NCI-H510A treated with DMSO at 0.1 percent for 48 hours (cell line): ENCODE measurements at regions not wholly inside any gene's neighbourhood (a gene's known extent, or its start where the extent isn't known, plus 50 kb on each side); places are given as distances from the start of the nearest gene placed in this dataset.
"Not testable (repeated sequence)": the region's sequence is repeated elsewhere in the genome, so short reads cannot be mapped to it uniquely, and the experiment has no call there.

ENCODE experiments used
- DNase-seq: peaks from one replicate; lab custom pipeline; 2025; lab: John Stamatoyannopoulos, UW

- no peak for DNase-seq
Observed at GRCh38 chr5:157942595-157942994, 83.7 kb upstream of the CLINT1 start.

DNA sequence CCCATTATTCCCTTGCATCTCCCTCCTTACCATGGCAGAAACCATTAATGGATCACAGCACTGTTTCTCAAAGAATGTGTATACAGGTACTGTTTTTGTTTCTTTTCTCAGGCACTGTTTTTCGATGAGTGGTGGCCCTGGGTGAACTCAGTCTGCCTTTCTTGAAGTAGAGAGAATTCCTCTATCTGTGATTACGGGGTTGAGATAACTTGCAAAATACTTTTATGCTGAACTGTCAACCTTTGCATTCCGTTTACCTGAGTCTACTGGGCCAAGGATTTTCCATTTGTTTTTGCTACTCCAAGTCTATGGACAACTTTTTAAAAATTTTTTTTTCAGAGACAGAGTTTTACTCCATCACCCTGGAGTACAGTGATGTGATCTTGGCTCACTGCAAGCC is 82.7 kb upstream of the CLINT1 start:
- DNase-seq: no peak

DNA sequence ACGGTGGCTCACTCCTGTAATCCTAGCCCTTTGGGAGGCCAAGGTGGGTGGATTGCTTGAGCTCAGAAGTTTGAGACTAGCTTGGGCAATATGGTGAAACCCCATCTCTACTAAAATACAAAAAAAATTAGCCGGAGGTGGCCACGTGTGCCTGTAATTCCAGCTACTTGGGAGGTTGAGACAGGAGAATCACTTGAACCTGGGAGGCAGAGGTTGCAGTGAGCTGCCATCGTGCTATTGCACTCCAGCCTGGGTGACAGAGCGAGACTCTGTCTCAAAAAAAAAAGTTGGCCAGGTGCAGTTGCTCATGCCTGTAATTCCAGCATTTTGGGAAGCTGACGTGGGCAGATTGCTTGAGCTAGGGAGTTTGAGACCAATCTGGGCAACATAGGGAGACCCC is 79.2 kb upstream of the CLINT1 start:
- not testable (repeated sequence) for DNase-seq

GRCh38 chr5:157936776-157937501 is 78.0 kb upstream of the CLINT1 start:
- not testable (repeated sequence) for DNase-seq

DNA sequence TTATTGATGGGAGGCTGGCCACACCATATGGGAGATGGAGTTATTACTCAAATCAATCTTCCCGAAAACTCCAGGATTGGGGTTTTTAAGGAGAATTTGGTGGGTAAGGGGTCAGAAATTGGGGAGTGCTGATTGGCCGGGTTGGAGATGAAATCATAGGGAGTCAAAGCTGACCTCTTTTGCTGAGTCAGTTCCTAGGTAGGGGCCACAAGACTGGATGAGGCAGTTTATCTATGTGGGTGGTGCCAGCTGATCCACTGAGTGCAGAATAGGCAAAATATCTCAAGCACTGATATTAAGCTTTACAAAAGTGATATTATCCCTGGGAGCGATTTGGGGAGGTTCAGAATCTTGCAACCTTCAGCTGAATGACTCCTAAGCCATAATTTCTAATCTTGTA is 75.7 kb upstream of the CLINT1 start:
- no peak for DNase-seq

GRCh38 chr5:157933005-157933404 is 74.1 kb upstream of the CLINT1 start:
- no peak for DNase-seq

DNA sequence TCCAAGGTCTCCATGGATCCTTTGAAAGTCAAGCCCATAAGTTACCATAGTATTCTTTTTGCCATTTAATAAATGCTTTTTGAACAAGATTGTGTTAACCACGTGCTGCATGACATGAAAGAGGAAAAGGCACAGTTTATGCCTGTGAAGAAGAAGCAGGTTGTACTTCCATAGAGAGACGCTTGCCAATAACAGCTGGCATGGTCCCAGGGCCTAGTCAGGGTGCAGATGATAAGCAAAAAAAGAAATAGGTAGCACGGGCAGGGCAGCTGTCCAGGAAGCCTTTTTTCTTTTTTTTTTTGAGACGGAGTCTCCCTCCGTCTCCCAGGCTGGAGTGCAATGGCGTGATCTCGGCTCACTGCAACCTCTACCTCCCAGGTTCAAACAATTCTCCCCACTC is 71.8 kb upstream of the CLINT1 start:
- no peak for DNase-seq

DNA sequence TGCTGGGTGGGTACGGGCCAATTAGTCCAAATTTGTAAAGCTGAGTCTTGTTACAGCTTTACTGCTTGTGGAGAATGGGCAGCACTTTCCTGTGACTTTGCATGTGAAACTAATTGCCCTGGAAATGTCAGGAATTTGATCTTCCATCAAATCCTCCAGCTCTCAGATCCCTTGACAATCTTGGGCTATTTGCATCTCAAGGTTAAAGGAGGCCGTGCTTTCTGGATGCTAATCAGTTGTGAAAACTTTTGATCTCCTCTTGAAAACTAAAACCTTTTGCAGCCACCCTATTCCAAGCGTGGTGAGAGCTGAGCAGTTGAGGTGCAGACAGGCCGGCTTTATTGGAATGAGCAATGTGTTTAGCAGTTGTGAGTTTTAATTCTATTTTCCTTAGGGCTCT is 68.0 kb upstream of the CLINT1 start:
- no peak for DNase-seq

- no peak for DNase-seq
Observed at GRCh38 chr5:157925786-157926671, 67.1 kb upstream of the CLINT1 start.

DNA sequence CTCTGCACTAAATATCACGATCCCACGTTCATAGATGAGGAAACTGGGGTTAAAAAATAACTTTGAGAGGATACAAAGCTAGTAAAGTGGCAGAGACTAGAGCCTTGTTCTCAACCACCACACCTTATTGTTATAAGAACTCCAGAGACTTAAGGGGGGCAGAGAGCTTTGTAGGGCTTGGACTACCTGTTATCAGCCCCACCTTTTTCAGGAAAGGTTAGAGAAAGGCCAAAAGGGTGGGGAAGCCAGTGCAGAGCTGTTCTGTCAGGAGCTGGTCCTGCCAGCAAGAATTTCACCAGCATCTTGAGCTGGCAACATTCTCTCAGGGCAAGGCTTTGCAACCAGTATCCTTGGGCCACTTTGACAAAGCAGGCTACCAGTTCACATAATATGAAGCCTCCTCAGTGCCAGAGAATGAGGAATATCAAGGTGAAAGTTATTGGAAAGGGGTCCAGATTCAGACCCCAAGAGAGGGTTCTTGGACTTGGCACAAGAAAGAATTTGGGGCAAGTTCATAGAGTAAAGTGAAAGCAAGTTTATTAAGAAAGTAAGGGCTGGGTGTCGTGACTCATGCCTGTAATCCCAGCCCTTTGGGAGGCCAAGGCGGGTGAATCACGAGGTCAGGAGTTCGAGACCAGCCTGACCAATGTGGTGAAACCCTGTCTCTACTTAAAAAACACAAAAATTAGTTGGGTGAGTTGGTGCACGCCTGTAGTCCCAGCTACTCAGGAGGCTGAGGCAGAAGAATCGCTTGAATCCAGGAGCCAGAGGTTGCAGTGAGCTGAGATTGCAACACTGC is 66.2 kb upstream of the CLINT1 start:
- no peak for DNase-seq

- DNase-seq: no peak
Observed at GRCh38 chr5:157924490-157924889, 65.5 kb upstream of the CLINT1 start.

- DNase-seq: no peak
Observed at GRCh38 chr5:157923765-157924164, 64.8 kb upstream of the CLINT1 start.

DNA sequence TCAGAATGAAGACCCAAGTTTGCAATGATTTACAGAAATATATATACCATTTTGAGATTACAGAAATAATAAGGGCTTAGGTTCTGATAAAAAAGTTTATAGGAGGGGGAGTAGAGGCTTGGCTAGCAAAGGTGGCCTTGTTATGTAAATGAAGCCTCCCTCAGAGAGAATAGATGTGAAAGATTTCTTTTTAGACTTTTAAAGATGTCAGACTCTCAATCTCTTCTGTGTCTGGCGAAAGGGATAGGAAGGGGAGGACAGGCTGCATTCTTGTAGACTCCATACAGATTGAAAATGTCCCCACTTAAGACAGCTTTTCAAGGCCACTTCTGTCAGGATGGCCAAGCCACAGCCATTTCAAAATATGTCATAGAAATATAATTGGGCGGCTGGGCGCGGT is 63.1 kb upstream of the CLINT1 start:
- no peak for DNase-seq

DNA sequence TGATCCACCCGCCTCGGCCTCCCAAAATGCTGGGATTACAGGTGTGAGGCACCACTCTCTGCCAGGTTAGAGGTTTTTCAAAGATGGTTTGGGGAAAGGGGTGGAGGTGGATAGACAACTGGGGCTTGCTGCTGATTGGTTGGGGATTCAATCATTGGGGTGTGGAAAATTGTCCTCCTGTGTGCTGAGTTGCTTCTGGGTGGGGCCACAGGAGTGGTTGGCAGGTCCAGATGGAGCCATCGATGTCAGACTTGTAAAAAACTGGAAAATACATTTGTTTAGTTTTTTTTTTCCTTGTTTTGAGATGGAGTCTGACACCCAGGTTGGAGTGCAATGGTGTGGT is 61.9 kb upstream of the CLINT1 start:
- no peak for DNase-seq

DNA sequence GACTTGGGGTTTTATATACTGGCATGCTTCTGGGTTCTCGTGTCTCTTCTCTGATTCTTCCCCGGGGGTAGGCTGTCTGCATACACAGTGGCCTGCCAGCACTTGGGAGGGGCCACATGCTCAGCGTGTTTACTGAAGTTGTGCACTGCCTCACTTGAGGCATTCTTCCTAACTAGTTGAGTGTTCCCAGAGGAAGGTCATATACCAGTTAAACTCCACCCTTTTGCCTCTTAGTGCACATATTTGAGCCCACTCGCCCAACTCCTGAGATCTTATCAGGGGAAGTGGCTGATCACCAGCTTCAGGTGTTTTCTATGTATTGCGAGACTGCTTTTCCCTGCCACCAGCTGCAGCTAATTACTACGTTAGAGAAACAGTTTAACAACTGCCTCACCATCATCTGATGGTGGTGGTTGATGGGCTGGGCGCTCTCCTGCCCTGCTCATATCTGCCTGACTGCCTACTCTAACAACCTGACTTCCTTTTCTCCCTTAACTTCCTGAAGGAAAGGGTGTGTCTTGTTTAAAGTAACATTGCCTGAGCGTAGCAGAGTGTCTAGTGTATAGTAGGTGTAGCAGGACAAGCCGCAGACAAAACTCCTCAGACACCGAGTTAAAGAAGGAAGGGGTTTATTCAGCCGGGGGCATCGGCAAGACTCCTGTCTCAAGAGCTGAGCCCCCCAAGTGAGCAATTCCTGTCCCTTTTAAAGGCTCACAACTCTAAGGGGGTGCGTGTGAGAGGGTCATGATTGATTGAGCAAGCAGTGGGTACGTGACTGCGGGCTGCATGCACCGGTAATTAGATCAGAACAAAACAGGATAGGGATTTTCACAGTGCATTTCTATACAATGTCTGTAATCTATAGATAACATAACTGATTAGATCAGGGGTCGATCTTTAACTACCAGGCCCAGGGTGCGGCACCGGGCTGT is 60.1 kb upstream of the CLINT1 start:
- DNase-seq: no peak

DNA sequence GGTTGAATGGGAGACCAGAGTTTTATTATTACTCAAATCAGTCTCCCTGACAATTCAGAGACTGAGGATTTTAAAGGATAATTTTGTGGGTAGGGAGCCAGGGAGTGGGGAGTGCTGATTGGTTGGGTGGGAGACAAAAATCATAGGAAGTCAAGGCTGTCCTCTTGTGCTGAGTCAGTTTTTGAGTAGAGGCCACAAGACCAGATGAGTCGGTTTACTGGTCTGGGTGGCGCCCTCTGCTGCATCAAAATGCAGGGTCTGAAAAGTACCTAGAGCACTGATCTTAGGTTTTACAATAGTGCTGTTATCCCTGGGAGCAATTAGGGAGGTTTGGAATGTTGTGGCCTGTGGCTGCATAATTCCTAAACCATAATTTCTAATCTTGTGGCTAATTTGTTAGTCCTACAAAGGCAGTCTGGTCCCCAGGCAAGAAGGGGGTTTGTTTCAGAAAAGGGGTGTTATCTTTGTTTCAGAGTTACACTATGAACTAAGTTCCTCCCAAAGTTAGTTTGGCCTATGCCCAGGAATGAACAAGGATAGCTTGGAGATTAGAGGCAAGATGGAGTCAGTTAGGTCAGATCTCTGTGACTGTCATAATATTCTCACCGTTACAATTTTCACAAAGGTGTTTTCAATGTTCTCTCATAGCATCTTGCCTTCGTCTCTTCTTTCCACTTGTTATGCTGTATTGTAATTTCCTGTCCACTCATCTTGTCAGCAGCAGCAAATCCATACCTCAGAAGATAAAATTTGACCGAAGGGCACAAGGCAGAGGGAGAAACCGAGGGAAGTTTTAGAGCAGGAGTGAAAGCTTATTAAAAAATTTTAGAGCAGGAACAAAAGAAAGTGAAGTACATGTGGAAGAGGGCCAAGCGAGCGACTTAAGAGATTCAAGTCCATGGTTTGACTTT is 59.2 kb upstream of the CLINT1 start:
- peak; percentile 3 for DNase-seq

GRCh38 chr5:157917491-157917890 is 58.5 kb upstream of the CLINT1 start:
- no peak for DNase-seq

GRCh38 chr5:157915638-157916037 is 56.7 kb upstream of the CLINT1 start:
- DNase-seq: peak; percentile 59

GRCh38 chr5:157914151-157914788 is 55.3 kb upstream of the CLINT1 start:
- no peak for DNase-seq

GRCh38 chr5:157913575-157913974 is 54.6 kb upstream of the CLINT1 start:
- DNase-seq: peak; percentile 59
